ENCODE measurements at regions not wholly inside any gene's neighbourhood (a gene's known extent, or its start where the extent isn't known, plus 50 kb on each side); places are given as distances from the start of the nearest gene placed in this dataset.

DNA sequence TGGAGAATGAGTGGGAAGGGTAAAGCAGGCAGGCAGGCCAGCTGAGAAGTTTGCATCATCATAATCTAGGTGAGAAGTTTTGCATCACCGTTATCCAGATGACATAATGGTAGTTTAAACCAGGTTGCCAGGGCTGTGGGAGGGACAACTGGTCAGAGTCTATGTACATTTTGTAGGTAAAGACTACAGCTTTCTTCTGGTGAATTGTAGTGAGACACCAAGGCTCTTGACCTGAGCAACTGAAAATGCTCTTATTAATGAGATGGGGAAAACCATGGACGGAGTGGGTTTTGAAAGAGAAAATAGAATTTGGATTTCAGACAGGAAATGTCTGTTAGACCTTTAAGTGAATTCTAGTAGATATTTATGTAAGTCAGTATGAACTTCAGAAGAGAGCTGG, 76.0 kb upstream of the VEGFC start:
- H3K27me3 ChIP-seq = no peaks in the 10 kb centered on the region
- intact Hi-C loops (cut with DNase I) = no loop called here
- H3K27ac ChIP-seq = no peak overlapping the region
- no peaks in the 10 kb centered on the region for H3K4me1 ChIP-seq
- H3K4me3 ChIP-seq = no peak overlapping the region
- 73 to 88% (median 83%) methylated on average over 2 of the region's 2 CpGs for WGBS, 4 donors
- no peaks in the 10 kb centered on the region for H3K36me3 ChIP-seq
- TF ChIP-seq CTCF (IDR thresholded peaks at IDR 0.05) = no peak
- no peak for TF ChIP-seq POLR2A (IDR thresholded peaks at IDR 0.05)
- peaks cover 0 to 9% (median 0%) of the 10 kb centered on the region in 12 donors for H3K9me3 ChIP-seq
- no peak for DNase-seq
- ATAC-seq = no peak

DNA sequence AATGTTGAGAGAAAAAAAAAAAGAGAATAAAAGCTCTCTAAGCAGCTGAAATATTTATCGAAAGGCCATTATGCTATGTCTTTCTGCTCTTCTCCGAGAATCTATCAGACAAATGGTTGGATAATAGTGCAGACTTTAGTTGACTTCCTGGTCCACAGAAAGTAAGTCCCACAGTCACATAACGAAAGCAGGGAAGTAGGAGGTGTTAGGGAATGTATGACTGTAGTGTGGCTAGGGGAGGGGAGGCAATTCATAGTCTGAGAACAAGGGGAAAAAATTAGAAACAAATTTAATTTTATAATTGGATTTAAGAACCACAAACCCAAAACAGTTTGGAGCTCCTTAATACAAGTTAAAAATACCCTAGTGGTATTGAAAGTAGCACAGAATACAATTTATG, 79.7 kb upstream of the VEGFC start:
- Histone ChIP-seq H3K4me3 (no peak overlapping the region), H3K27ac (no peak overlapping the region), H3K27me3 (no peaks in the 10 kb centered on the region), H3K36me3 (no peaks in the 10 kb centered on the region), H3K4me1 (no peaks in the 10 kb centered on the region), H3K9me3 (peaks cover 0 to 9% (median 0%) of the 10 kb centered on the region in 12 donors)
- DNase-seq (no peak), ATAC-seq (no peak)
- intact Hi-C loops (cut with DNase I) = no loop called here
- no peak for TF ChIP-seq POLR2A (IDR thresholded peaks at IDR 0.05)
- TF ChIP-seq CTCF (IDR thresholded peaks at IDR 0.05) = no peak
- WGBS, 4 donors = 52 to 74% (median 71%) methylated on average over 3 of the region's 3 CpGs

DNA sequence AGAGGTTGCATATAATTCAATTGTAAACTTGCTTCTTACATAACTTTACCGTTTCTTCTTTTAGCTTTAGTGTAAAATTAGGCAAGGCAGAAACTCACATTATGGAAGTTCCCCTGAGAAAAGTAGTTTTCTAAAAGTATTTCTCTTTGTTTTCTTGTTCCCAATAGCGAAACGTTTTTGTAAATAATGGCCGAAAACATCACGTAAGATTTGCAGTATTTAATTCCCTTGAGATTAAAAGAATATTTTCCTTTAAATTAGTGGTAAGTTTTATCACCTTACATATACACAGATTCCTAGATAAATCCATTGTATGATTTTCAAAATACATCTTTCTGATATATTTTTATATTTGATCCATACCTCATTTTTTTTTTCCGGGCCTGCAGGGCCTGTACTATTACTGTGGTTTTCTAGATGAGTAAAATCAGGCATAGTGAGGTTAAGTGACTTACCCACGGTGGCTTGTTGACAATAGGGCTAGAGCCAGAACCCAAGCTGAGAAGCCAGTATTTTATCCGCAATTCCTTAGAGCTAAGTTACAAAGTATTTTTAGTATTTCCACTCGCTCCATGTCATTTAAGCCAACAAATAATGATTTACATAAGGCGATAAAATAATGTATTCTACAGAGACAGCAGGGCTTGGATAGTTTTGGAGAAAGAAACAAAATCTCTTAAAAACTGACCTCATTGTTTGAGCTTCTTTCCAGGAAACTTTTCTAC, 82.2 kb upstream of the VEGFC start:
- intact Hi-C loops (cut with DNase I) = no loop called here
- DNase-seq = no peak
- WGBS, 4 donors = 81 to 83% (median 82%) methylated on average over 10 of the region's 10 CpGs
- no peak for ATAC-seq
- no peak for TF ChIP-seq POLR2A (IDR thresholded peaks at IDR 0.05)
- no peak for TF ChIP-seq CTCF (IDR thresholded peaks at IDR 0.05)
- Histone ChIP-seq H3K27ac (no peak overlapping the region), H3K9me3 (peaks cover 0 to 9% (median 0%) of the 10 kb centered on the region in 12 donors), H3K36me3 (no peaks in the 10 kb centered on the region), H3K4me3 (no peak overlapping the region), H3K4me1 (no peaks in the 10 kb centered on the region), H3K27me3 (no peaks in the 10 kb centered on the region)

DNA sequence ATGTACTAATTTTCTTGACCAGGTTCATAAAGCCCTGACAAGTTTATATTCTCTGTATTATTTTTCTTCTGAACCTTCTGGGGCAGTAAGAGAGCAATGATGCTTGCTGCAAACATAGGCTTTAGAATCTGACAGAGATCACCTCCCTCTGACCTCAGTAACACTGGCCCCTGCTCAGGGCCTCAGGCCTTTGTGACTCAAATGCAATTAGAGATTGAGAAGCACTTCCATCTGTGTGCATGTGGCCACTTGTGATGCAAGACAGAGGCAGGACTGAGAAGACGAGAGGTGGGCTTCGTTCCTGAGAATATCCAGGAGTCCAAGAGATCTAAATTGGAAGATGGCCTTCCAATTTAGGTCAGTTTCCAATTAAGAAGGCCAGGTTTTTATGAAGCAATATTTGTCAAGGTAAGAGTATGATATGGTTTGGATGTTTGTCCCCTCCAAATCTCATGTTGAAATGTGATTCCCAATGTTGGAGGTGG, 82.8 kb upstream of the VEGFC start:
- Histone ChIP-seq H3K27ac (no peak overlapping the region), H3K9me3 (peaks cover 0 to 9% (median 0%) of the 10 kb centered on the region in 12 donors), H3K4me1 (no peaks in the 10 kb centered on the region), H3K4me3 (no peak overlapping the region), H3K36me3 (no peaks in the 10 kb centered on the region), H3K27me3 (no peaks in the 10 kb centered on the region)
- DNase-seq (no peak), ATAC-seq (no peak)
- 32 to 62% (median 48%) methylated on average over 2 of the region's 2 CpGs for WGBS, 4 donors
- no peak for TF ChIP-seq CTCF (IDR thresholded peaks at IDR 0.05)
- no peak for TF ChIP-seq POLR2A (IDR thresholded peaks at IDR 0.05)
- intact Hi-C loops (cut with DNase I) = no loop called here

Data from heart left ventricle (tissue), 16 donors.